Hepatocyte (in vitro differentiated cells): ENCODE measurements at regions not wholly inside any gene's neighbourhood (a gene's known extent, or its start where the extent isn't known, plus 50 kb on each side); places are given as distances from the start of the nearest gene placed in this dataset.

ENCODE experiments used
- EZH2 ChIP-seq: fragments of 200-600 bp; sonication (generic); IDR thresholded peaks from 2 replicates; pipeline ENCODE4 v1.6.1; 2016; ENCODE audit warnings: antibody characterized with exemption, mild to moderate bottlenecking, borderline replicate concordance
- EZH2phosphoT487 ChIP-seq: fragments of 200-600 bp; sonication (generic); IDR thresholded peaks from one replicate; pipeline ENCODE4 v1.6.1; 2018; ENCODE audit warnings: antibody characterized with exemption, mild to moderate bottlenecking, low read depth, moderate library complexity; ENCODE audit not compliant: unreplicated experiment, severe bottlenecking
- TF ChIP-seq, protein P1 (sequence below): fragments of 200-600 bp; sonication (generic); IDR thresholded peaks from 2 replicates; pipeline ENCODE4 v1.5.1; 2016; ENCODE audit warnings: antibody characterized with exemption, mild to moderate bottlenecking; ENCODE audit not compliant: poor library complexity

GRCh38 chr10:78817361-78817760, 251.4 kb upstream of the ZMIZ1 start:
- TF ChIP-seq, protein P1, sequence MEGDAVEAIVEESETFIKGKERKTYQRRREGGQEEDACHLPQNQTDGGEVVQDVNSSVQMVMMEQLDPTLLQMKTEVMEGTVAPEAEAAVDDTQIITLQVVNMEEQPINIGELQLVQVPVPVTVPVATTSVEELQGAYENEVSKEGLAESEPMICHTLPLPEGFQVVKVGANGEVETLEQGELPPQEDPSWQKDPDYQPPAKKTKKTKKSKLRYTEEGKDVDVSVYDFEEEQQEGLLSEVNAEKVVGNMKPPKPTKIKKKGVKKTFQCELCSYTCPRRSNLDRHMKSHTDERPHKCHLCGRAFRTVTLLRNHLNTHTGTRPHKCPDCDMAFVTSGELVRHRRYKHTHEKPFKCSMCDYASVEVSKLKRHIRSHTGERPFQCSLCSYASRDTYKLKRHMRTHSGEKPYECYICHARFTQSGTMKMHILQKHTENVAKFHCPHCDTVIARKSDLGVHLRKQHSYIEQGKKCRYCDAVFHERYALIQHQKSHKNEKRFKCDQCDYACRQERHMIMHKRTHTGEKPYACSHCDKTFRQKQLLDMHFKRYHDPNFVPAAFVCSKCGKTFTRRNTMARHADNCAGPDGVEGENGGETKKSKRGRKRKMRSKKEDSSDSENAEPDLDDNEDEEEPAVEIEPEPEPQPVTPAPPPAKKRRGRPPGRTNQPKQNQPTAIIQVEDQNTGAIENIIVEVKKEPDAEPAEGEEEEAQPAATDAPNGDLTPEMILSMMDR, result no peak
- TF ChIP-seq EZH2, result no peak
- no peak for TF ChIP-seq EZH2phosphoT487
